GM23248 (cell line): ENCODE measurements at regions not wholly inside any gene's neighbourhood (a gene's known extent, or its start where the extent isn't known, plus 50 kb on each side); places are given as distances from the start of the nearest gene placed in this dataset.
"Not testable (repeated sequence)": the region's sequence is repeated elsewhere in the genome, so short reads cannot be mapped to it uniquely, and the experiment has no call there.

Source experiments
- DNase-seq: peaks from one replicate; pipeline ENCODE4 v3.0.0-alpha.2; 2015
- H2AFZ ChIP-seq: fragments of 200-600 bp; sonication (generic); 2 replicates; pipeline ENCODE4 v1.6.1; 2016; ENCODE audit warnings: antibody characterized with exemption
- H3F3A ChIP-seq: fragments of 200-600 bp; sonication (generic); 2 replicates; pipeline ENCODE4 v1.6.1; 2016; ENCODE audit warnings: mild to moderate bottlenecking, antibody characterized with exemption, mixed run types; ENCODE audit not compliant: insufficient read depth
- H3K27ac ChIP-seq: fragments of 200-600 bp; sonication (generic); 2 replicates; pipeline ENCODE4 v1.5.1; 2016; ENCODE audit warnings: mild to moderate bottlenecking
- H3K27me3 ChIP-seq: fragments of 200-600 bp; sonication (generic); replicated peaks from 2 replicates; pipeline ENCODE4 v1.6.1; 2016; ENCODE audit warnings: mild to moderate bottlenecking; ENCODE audit not compliant: insufficient read depth
- H3K36me3 ChIP-seq: fragments of 200-600 bp; sonication (generic); 2 replicates; pipeline ENCODE4 v1.6.1; 2016; ENCODE audit warnings: low read depth, mild to moderate bottlenecking
- H3K4me1 ChIP-seq: fragments of 200-600 bp; sonication (generic); 2 replicates; pipeline ENCODE4 v1.6.1; 2016; ENCODE audit warnings: mild to moderate bottlenecking; ENCODE audit not compliant: insufficient read depth
- H3K4me2 ChIP-seq: fragments of 200-600 bp; sonication (generic); one replicate; pipeline ENCODE4 v1.6.1; 2016; ENCODE audit warnings: mild to moderate bottlenecking; ENCODE audit not compliant: unreplicated experiment
- H3K4me3 ChIP-seq: fragments of 200-600 bp; sonication (generic); 2 replicates; pipeline ENCODE4 v1.5.1; 2016; ENCODE audit warnings: mild to moderate bottlenecking
- H3K79me2 ChIP-seq: fragments of 200-600 bp; sonication (generic); 2 replicates; pipeline ENCODE4 v1.6.1; 2016; ENCODE audit warnings: mild to moderate bottlenecking; ENCODE audit not compliant: insufficient read depth
- H3K9ac ChIP-seq: fragments of 200-600 bp; sonication (generic); 2 replicates; pipeline ENCODE4 v1.6.1; 2016; ENCODE audit warnings: mild to moderate bottlenecking
- H3K9me2 ChIP-seq: fragments of 200-600 bp; sonication (generic); 2 replicates; pipeline ENCODE4 v1.6.1; 2016; ENCODE audit warnings: mixed run types, mild to moderate bottlenecking, moderate library complexity; ENCODE audit not compliant: insufficient read depth
- H3K9me3 ChIP-seq: fragments of 200-600 bp; sonication (generic); one replicate; pipeline ENCODE4 v1.6.1; 2017; ENCODE audit warnings: low read depth
- H4K20me1 ChIP-seq: fragments of 200-600 bp; sonication (generic); 2 replicates; pipeline ENCODE4 v1.6.0; 2016; ENCODE audit not compliant: insufficient read depth
- EZH2 ChIP-seq: fragments of 200-600 bp; sonication (generic); IDR thresholded peaks from 2 replicates; pipeline ENCODE4 v1.6.1; 2018; ENCODE audit warnings: antibody characterized with exemption, mild to moderate bottlenecking; ENCODE audit not compliant: insufficient read depth, poor library complexity, severe bottlenecking
- EZH2phosphoT487 ChIP-seq: fragments of 200-600 bp; sonication (generic); IDR thresholded peaks from 2 replicates; pipeline ENCODE4 v1.6.1; 2018; ENCODE audit warnings: antibody characterized with exemption, moderate library complexity, mild to moderate bottlenecking, low read depth; ENCODE audit not compliant: insufficient read depth
- WGBS, 2 experiments: methylation state at CpG; one replicate each; pipeline ENCODE4 v1.1.6; 2015 to 2017; ENCODE audit warnings: low lambda C conversion rate in 2 of 2, low coverage in 1 of 2; ENCODE audit errors: missing lambda C conversion rate in 2 of 2; 5-methylcytosine and 5-hydroxymethylcytosine counted together
- in situ Hi-C: fragments of 300-500 bp; cut with MboI; formaldehyde crosslinking; loops from 2 replicates; pipeline ENCODE4 v1.15.0; 2020

GRCh38 chr6:69456086-69456485 lies 340.7 kb downstream of the LMBRD1 start:
- Histone ChIP-seq H3K4me2 (no peak overlapping the region), H3K36me3 (no peaks in the 10 kb centered on the region), H3K9ac (no peak overlapping the region), H2AFZ (no peak overlapping the region), H4K20me1 (no peaks in the 10 kb centered on the region), H3K27ac (no peak overlapping the region), H3K4me1 (no peaks in the 10 kb centered on the region), H3K9me2 (no peaks in the 10 kb centered on the region), H3K9me3 (no peaks in the 10 kb centered on the region), H3K79me2 (no peaks in the 10 kb centered on the region), H3F3A (no peaks in the 10 kb centered on the region), H3K27me3 (no peaks in the 10 kb centered on the region), H3K4me3 (no peak overlapping the region)
- no peak for DNase-seq
- in situ Hi-C loops, result no loop called here
- 17 to 29% methylated on average over 3 of the region's 3 CpGs for WGBS, 2 experiments
- TF ChIP-seq EZH2phosphoT487 (no peak), EZH2 (no peak)

DNA sequence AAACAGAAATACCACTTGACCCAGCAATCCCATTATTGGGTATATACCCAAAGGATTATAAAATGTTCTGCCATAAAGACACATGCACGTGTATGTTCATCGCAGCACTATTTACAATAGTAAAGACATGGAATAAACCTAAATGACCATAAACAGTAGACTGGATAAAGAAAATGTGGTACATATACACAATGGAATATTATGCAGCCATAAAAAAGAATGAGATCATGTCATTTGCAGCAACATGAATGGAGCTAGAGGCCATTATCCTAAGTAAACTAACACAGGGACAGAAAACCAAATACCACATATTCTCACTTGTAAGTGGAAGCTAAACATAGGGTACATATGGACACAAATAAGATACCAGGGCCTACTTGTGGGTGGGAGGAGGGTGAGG lies 342.2 kb downstream of the LMBRD1 start:
- H3K27me3 ChIP-seq, in situ Hi-C loops, H4K20me1 ChIP-seq, H3K4me2 ChIP-seq, H3F3A ChIP-seq, H3K4me3 ChIP-seq, H3K36me3 ChIP-seq, H3K4me1 ChIP-seq, H2AFZ ChIP-seq, H3K79me2 ChIP-seq, DNase-seq, H3K9me3 ChIP-seq, H3K9me2 ChIP-seq, H3K9ac ChIP-seq, H3K27ac ChIP-seq: not testable (repeated sequence)
- 42 to 49% methylated on average over 2 of the region's 2 CpGs for WGBS, 2 experiments

- H3K4me2 ChIP-seq, H3K9me2 ChIP-seq, H3K36me3 ChIP-seq, DNase-seq, H3K9ac ChIP-seq, H3K79me2 ChIP-seq, H3K4me1 ChIP-seq, H3K27me3 ChIP-seq, H3K27ac ChIP-seq, H3F3A ChIP-seq, H4K20me1 ChIP-seq, H3K4me3 ChIP-seq, in situ Hi-C loops, H3K9me3 ChIP-seq, H2AFZ ChIP-seq: not testable (repeated sequence)
- WGBS, 2 experiments, result 23 to 27% methylated on average over 3 of the region's 3 CpGs
Measured at GRCh38 chr6:69450493-69450892, 346.3 kb downstream of the LMBRD1 start.

- no peaks in the 10 kb centered on the region for H3K27me3 ChIP-seq
- H3K79me2 ChIP-seq, result no peaks in the 10 kb centered on the region
- no peak overlapping the region for H3K27ac ChIP-seq
- TF ChIP-seq EZH2, result no peak
- TF ChIP-seq EZH2phosphoT487, result no peak
- no peaks in the 10 kb centered on the region for H3K36me3 ChIP-seq
- no peak overlapping the region for H3K4me3 ChIP-seq
- no peaks in the 10 kb centered on the region for H3F3A ChIP-seq
- in situ Hi-C loops, result no loop called here
- no peak overlapping the region for H3K4me2 ChIP-seq
- DNase-seq, result no peak
- H3K9me2 ChIP-seq, result no peaks in the 10 kb centered on the region
- H3K9ac ChIP-seq, result no peak overlapping the region
- H3K4me1 ChIP-seq, result no peaks in the 10 kb centered on the region
- no peaks in the 10 kb centered on the region for H4K20me1 ChIP-seq
- H2AFZ ChIP-seq, result no peak overlapping the region
- H3K9me3 ChIP-seq, result no peaks in the 10 kb centered on the region
- WGBS, 2 experiments, result 59 to 67% methylated on average over 7 to 8 of the region's 8 CpGs
Measured at GRCh38 chr6:69449887-69450286, 346.9 kb downstream of the LMBRD1 start.
